Peyer's patch (tissue), 4 donors: ENCODE measurements at regions not wholly inside any gene's neighbourhood (a gene's known extent, or its start where the extent isn't known, plus 50 kb on each side); places are given as distances from the start of the nearest gene placed in this dataset.

ENCODE experiments used
- CTCF ChIP-seq, 6 experiments: fragments of 450-650 bp in 4 of 6; fragments of 200-600 bp in 2 of 6; sonication (generic) in 1 of 6; IDR thresholded peaks; one replicate each; pipeline ENCODE4 v1.5.1; 2017 to 2019; ENCODE audit warnings: antibody characterized with exemption in 6 of 6, mild to moderate bottlenecking in 3 of 6, moderate library complexity in 1 of 6
- POLR2A ChIP-seq, 2 donors: fragments of 450-650 bp; IDR thresholded peaks; one replicate each; pipeline ENCODE4 v1.5.1; 2017; ENCODE audit warnings: antibody characterized with exemption in 2 of 2, mild to moderate bottlenecking in 2 of 2, moderate library complexity in 2 of 2

GRCh38 chr13:91153372-91153771 lies 194.1 kb upstream of the MIR17HG start:
- TF ChIP-seq CTCF (IDR thresholded peaks at IDR 0.05) (no peak), POLR2A (IDR thresholded peaks at IDR 0.05) (no peak)
